AG04450 (cell line): ENCODE measurements at regions not wholly inside any gene's neighbourhood (a gene's known extent, or its start where the extent isn't known, plus 50 kb on each side); places are given as distances from the start of the nearest gene placed in this dataset. TPM values are rescaled to one million over a fixed set of nuclear protein-coding genes. Genes with fewer than 3 reads are reported as not detected.

ENCODE experiments used
- CTCF ChIA-PET: fragments of 300-600, 350-600 bp; formaldehyde crosslinking; extraction: SDS; loops from one replicate; lab custom pipeline; 2022; ENCODE audit warnings: antibody characterized with exemption, inconsistent platforms; lab: Charles Lee
- POLR2A ChIA-PET: fragments of 350-600 bp; formaldehyde crosslinking; extraction: SDS; loops from one replicate; lab custom pipeline; 2021; ENCODE audit warnings: antibody characterized with exemption, inconsistent platforms; lab: Yijun Ruan, JAX
- DNase-seq: peaks from one replicate; pipeline ENCODE4 v3.0.0-alpha.2; 2011; ENCODE audit warnings: low read depth, low spot score
- H3K27ac ChIP-seq: one replicate; pipeline ENCODE4 v1.5.1; 2012; ENCODE audit warnings: low read depth, low read length, control low read depth
- H3K27me3 ChIP-seq: one replicate; pipeline ENCODE4 v1.6.0; 2012; ENCODE audit warnings: low read length; ENCODE audit not compliant: control insufficient read depth, insufficient read depth
- H3K4me3 ChIP-seq: 2 replicates; pipeline ENCODE4 v1.5.1; 2011; ENCODE audit warnings: mild to moderate bottlenecking, low read depth, low read length, control low read depth
- H3K9me3 ChIP-seq: 2 replicates; pipeline ENCODE4 v1.5.1; 2012; ENCODE audit warnings: low read length; ENCODE audit not compliant: control insufficient read depth, insufficient read depth
- small RNA-seq: library from RNA; depleted of rRNA; stranded (forward); fragments of <200 nt; gene quantifications from one replicate; pipeline ENCODE3, GENCODE V24; 2012; ENCODE audit warnings: low read depth; ENCODE audit not compliant: insufficient read length
- TF ChIP-seq, protein P1 (sequence below): IDR thresholded peaks from 2 replicates; pipeline ENCODE4 v1.5.1; 2011; ENCODE audit warnings: low read depth, low read length, control low read depth, inconsistent platforms

DNA sequence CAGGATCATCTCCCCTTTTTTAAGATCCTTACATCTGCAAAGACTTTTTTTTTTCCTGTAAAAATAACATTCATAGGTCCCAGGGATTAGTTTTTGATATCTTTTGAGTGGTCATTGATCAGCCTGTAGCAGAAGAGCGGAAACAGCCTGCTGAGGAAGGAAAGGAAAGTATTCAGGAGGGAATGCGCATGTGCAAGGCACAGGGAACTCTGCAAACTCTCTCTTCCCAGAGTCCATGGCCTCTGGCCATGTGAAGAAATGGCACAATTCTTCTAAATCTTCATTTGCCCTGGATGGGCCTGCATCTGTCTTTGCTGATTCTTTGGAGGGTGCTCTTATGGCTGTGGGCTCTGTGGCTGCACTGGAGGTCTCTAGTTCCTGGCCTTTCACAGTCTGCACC lies 60.1 kb upstream of the SKOR2 start:
- Histone ChIP-seq H3K27me3 (no peaks in the 10 kb centered on the region), H3K9me3 (peaks cover 4% of the 10 kb centered on the region; the same call in 1 of the 2 replicates), H3K4me3 (no peak overlapping the region), H3K27ac (no peak overlapping the region)
- POLR2A ChIA-PET, result no interaction called here
- TF ChIP-seq, protein P1, sequence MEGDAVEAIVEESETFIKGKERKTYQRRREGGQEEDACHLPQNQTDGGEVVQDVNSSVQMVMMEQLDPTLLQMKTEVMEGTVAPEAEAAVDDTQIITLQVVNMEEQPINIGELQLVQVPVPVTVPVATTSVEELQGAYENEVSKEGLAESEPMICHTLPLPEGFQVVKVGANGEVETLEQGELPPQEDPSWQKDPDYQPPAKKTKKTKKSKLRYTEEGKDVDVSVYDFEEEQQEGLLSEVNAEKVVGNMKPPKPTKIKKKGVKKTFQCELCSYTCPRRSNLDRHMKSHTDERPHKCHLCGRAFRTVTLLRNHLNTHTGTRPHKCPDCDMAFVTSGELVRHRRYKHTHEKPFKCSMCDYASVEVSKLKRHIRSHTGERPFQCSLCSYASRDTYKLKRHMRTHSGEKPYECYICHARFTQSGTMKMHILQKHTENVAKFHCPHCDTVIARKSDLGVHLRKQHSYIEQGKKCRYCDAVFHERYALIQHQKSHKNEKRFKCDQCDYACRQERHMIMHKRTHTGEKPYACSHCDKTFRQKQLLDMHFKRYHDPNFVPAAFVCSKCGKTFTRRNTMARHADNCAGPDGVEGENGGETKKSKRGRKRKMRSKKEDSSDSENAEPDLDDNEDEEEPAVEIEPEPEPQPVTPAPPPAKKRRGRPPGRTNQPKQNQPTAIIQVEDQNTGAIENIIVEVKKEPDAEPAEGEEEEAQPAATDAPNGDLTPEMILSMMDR, result no peak
- DNase-seq, result no peak
- CTCF ChIA-PET, result no interaction called here

Small RNA genes in the stretch of these regions (small RNA-seq; reads per million reads assigned to genes)
- not detected for gene MIR4527
